ENCODE measurements at regions not wholly inside any gene's neighbourhood (a gene's known extent, or its start where the extent isn't known, plus 50 kb on each side); places are given as distances from the start of the nearest gene placed in this dataset.

DNA sequence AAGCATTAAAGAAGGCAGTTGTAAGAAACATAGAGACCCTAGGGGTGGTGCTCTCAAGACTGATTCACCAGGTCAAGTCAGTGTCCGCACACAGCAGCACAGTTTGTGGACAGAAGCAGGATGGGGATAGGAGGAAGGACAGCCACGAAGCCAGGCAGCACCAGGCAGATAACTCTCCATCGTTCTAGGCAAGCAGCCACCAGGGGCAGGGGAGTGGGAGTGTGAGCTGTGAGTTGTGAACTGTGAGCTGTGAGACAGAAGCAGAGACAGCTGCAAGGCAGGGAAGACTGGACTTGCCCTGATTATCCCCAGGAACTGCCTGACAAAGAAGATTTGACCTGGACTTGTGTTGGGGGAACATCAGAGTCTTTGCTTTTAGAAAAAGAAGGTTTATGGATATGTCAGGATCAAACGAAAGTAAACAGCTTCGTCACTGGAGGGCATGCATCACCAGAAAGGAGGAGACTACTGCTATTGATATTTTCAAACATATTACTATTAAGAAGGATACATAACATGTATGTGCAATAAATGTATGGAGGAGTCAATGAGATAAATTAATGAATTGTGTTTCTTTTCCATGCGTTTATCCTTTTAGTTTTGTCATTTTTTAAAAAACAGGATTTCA lies 286.1 kb downstream of the IRS2 start:
- DNase-seq, result no peak

DNA sequence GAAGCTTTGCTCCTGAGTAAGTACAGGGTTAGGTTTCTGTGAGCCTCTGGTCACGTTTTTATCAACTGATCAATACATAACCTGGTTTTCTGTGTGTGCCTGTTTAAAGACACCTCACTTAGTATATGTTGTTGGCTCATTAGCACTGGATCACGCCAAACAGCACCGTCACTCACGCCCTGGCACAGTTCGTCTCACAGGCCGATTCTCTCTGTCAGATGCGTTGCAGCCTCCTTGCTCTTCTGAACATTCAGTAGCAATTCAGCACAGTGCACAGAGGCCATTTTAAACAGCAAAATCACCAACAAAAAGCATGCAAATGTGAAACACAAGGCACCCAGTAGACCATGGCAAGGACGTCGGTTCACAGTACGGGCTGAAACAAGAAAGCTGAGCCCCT lies 288.5 kb downstream of the IRS2 start:
- DNase-seq, result no peak

DNA sequence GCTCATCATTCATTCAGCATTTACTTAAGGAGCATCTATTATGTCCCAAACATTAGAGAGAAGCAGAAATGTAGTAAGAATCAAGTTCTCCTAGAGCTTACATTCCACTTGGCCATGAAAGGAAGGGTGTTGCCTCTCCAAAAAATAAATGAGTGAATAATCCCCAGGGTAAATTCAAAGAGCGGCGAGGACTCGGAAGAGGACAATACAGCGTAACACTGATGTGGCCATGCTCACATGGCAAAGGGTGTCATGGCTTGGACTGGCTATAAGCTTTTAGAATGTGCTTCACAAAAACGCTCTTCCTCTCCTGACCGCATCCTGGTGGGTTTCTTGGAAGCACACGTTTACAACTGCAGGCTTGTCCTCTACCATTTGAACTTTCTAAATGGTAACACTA lies 290.2 kb downstream of the IRS2 start:
- no peak for DNase-seq

- no peak for DNase-seq
These were observed 291.4 kb downstream of the IRS2 start for GRCh38 chr13:109494925-109495369.

- DNase-seq, result no peak
These were observed 301.1 kb downstream of the IRS2 start for GRCh38 chr13:109485136-109485794.

DNA sequence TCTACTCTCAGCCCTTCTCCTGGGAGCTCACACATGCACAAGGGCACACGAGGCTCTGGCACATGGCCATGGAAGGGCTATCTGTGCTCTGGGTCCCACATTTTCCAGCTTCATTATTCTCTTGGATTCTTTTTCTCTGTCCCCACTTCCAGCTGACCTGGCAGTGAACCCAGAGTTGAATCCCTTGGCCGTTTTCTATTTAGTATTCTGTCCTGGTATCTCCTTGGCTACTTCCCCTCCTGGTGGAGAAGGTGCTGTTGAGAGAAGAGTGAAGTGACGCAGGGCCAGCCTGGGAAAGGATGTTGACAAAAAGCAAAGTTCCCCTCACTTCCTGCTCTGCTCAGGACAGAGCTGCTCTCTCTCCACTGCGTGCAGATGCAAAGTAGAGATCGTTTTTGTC lies 303.1 kb downstream of the IRS2 start:
- no peak for DNase-seq

DNA sequence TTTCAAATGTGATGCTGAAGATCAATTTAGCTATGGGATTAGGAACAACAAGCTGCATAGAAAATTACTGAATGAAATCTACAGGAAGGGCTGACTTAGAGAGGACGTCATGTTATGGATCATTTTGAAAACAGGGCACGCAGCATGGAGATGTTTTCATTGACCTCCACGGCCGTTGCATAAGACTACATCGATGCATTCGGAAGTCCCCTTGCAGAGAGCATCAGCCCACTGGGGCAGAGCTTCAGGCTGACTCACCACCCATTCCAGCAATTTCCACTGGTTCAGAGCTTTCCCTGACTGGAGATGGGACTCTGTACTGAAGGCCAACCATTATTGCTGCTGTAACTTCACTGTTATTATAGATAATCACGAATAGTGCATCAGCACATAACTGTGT lies 305.3 kb downstream of the IRS2 start:
- DNase-seq, result no peak

GRCh38 chr13:109480011-109480955 lies 306.1 kb downstream of the IRS2 start:
- DNase-seq, result no peak

GRCh38 chr13:109479534-109479933 lies 306.8 kb downstream of the IRS2 start:
- DNase-seq, result no peak

- DNase-seq, result no peak
These were observed 310.4 kb downstream of the IRS2 start for GRCh38 chr13:109476001-109476400.

DNA sequence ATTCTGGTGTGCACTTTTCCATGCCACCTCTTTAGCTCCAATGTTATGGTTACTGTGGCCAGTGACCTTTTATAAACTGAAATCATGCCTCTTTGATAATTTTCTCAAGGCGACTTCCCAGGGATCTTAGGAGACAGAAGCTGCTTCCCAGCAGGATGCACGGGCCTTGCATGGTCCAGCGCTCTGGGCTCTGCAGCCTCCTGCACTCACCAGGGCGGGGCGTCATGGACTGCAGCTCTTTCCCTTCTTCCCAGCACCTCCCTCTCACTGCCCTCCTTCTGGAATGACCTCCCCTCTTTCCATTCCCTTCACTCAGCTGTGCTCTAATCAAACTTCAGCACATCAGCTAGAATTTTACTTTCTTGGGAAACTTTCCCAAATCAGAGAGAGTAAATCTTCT lies 318.3 kb downstream of the IRS2 start:
- DNase-seq, result no peak

- DNase-seq, result no peak
These were observed 321.2 kb downstream of the IRS2 start for GRCh38 chr13:109465148-109465547.

DNA sequence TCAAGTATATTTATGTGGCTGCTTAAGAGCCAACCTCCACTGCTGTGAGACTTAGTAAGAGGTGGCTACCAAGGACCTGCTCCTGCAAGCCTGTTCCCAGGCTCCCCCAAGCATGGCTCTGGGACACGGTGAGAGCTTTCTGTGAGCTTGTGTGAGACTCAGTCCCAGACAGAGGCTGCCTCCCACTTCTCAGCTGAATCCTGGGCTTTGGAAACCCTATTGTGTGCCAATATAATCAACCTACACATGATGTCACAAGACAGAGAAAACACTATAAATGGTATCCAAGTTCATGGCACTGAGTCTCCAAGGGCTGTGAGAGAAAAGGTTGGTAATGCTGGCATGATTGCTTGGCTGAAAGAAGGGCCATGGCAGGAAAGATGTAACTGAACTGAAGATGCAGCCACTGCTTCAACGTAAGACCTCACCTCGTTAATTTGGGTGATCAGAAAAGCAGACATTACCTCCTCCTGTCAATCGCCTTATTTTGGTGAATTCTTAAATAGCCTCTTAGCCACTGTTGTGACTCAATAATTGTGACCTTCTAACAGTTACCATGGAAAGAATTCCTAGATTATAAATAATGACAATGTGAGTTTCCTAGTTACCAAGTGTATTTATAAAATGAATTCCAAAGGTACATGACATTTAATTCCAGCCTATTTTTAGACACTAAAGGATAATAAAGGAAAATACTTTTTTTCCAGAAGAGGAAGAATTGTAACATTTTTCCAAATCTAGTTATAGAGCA lies 332.0 kb downstream of the IRS2 start:
- no peak for DNase-seq

DNA sequence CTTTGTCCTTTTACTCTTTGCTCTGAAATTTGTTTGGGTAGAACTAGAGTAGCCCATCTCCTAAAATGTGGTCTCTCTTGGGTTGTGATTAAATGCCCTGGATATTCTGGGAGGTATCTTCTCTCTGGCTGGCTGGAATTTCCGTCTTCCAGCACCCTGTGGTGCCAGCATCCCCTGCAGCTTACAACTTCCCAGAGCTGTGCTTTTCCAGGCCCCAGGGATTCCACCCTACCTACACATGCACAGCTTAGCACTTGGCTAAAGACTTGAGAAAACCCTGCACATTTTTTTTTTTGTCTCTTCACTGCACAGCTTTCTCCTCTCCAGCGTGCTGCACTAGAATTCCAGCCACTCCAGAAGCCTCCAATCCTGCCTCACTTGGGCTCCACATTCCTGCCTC lies 334.7 kb downstream of the IRS2 start:
- DNase-seq, result no peak

GRCh38 chr13:109448629-109449028 lies 337.8 kb downstream of the IRS2 start:
- DNase-seq, result no peak

- no peak for DNase-seq
These were observed 338.7 kb downstream of the IRS2 start for GRCh38 chr13:109447667-109448066.

- no peak for DNase-seq
These were observed 346.1 kb downstream of the IRS2 start for GRCh38 chr13:109440320-109440719.

DNA sequence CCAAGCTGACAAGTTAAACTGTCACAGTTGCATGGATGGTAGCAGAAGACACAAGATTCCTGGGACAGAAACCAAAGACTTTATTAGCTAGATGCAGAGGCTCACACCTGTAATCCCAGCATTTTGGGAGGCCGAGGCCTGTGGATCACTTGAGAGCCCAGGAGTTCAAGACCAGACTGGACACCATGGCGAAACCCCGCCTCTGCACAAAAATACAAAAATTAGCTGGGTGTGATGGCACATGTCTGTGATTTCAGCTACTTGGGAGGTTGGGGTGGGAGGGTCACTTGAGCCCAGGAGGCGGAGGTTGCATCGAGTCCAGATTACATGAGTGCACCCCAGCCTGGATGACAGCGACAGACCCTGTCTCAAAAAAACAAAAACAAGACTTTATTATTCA lies 346.6 kb downstream of the IRS2 start:
- DNase-seq, result no peak

GRCh38 chr13:109436841-109437240 lies 349.5 kb downstream of the IRS2 start:
- no peak for DNase-seq

- DNase-seq, result no peak
These were observed 350.2 kb downstream of the IRS2 start for GRCh38 chr13:109436055-109436622.

DNA sequence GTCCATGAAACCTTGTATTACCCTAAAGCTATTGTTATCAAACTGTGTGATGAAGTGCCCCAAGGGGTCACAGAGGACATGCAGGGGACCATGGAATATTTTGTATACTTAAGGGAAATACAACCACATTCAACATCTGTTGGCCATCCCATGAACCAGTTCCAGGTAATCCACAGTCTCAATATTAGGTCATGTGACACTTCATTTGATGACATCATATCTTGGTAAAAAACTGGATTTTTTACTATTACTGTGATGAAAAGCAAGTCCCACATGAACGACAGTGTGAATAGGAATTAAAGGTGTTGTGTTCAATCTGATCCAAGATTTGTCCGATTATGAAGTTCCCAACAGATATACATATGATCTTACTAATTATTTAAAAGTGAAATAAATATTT lies 355.2 kb downstream of the IRS2 start:
- DNase-seq, result no peak

GRCh38 chr13:109428146-109428545 lies 358.2 kb downstream of the IRS2 start:
- DNase-seq, result no peak

GRCh38 chr13:109427695-109428094 lies 358.7 kb downstream of the IRS2 start:
- no peak for DNase-seq

Data from NCI-H2171 (cell line).